HG03064 (cell line): ENCODE measurements at regions not wholly inside any gene's neighbourhood (a gene's known extent, or its start where the extent isn't known, plus 50 kb on each side); places are given as distances from the start of the nearest gene placed in this dataset.
A peak's percentile ranks its signal among the peaks of the same experiment; 100 is the strongest.

Experiments
- ATAC-seq: cut with Tn5 transposase; IDR thresholded peaks from one replicate; pipeline ENCODE4 v1.9.1; 2021; ENCODE audit warnings: low read depth; ENCODE audit not compliant: unreplicated experiment

DNA sequence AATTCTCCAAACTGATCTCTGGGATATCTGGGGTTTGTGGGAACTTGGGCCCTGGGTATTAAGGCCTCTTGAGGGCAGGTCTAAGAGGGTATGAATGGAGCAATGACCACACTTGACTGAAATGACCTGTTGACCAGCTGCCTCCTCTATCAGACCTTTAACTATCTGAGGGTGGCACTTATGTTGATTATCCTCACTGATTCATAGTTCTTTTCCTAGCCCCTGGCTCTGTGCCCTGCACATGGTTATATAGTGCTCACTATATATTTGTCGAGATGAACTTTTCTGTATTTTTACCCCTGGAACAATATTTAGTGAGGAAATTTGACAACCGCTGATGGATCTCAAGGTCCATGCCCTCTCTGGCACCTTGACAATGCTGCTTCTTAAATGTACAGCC, 305.5 kb upstream of the PLET1 start:
- ATAC-seq = no peak

DNA sequence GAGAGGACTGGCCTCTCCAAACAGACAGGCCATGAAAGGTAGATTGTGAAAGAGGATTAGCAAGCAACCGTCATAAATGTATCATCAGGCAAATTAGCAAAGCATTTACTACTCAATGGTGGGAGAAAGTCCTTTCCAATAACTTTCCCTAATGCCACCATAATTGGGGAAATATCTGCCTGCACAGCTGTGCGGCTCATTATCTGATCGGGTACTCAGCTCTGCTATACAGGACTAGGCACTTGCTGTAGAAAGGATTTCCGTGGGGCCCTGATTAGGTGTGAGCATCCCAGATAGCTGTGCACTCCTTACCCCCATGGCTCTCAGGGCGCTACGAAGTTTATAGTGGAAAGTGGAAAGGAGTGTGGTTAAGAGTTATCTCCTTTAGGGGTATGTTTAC, 309.7 kb upstream of the PLET1 start:
- ATAC-seq = no peak

DNA sequence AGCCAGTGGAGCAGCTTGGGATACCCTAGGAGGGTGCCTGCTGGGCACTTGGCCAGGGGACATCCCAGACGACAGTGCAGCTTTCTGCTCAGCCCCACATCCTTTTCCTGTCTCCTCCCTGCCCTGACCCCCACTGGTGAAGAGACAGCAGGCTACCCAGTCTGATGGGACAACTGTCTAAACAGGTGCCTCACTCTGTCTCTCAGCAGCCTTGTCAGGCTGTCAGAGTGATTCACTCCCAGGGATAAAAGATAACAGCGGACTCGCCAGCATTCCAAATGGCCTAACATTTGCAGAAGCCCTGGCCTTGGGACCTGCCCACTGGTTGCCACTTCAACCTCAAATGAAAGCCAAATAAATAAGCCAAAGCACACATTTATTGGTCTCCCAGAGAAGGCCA, 318.6 kb upstream of the PLET1 start:
- ATAC-seq = no peak

DNA sequence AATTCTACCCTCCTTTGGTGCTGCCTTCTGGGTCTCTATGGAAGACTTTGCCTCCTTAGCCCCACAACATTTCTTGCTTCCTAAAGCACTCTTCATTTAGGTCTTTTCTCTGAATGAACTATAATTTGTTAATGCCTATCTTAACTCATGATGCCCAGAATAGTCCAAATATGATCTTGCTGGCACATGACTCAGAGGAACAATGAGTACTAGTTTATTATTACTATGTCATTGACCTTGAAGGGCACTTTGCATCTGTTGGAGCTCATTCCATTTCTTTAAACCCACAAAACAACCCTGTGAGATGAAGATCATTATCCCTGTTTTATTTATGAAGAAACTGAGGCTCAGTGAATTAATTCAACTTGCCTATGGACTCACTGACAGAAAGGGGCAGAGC, 320.2 kb upstream of the PLET1 start:
- no peak for ATAC-seq

DNA sequence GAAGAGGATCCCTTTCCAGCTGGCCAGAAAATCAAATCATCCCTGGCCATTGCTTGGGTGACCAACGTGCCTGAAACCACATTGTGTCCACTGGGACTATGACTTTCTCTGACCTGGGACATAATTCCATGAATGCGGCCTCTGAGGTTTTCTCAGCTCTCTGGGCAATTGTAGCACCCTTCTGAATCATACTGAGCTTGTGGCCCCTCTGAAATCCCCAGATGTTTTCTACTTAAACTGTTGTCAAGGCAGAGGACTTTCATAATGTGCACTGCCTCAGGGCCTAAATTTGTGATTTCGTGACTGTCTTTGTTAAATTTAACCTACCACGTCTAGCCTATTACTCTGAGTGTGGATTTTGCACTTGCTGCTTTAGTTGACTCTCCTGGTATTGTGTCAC, 321.1 kb upstream of the PLET1 start:
- ATAC-seq = no peak

DNA sequence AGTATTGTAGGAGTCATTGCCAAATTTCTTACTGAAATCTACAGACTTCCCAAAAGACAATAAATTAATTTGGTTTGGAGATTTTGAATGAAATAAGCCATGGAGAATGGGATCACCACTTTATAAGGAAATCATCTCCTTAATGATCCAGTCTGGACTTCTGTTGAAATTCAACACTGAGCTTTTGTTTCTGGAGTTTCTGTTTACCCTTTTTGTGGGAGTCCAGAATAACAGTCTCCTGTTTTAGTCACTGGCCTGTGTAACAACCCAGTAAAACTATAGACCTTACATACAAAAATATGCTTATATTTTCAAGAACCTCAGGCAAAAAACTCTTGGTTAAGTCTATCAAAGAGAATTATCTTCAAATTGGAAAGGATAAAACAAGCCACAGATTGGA, 321.7 kb upstream of the PLET1 start:
- no peak for ATAC-seq

DNA sequence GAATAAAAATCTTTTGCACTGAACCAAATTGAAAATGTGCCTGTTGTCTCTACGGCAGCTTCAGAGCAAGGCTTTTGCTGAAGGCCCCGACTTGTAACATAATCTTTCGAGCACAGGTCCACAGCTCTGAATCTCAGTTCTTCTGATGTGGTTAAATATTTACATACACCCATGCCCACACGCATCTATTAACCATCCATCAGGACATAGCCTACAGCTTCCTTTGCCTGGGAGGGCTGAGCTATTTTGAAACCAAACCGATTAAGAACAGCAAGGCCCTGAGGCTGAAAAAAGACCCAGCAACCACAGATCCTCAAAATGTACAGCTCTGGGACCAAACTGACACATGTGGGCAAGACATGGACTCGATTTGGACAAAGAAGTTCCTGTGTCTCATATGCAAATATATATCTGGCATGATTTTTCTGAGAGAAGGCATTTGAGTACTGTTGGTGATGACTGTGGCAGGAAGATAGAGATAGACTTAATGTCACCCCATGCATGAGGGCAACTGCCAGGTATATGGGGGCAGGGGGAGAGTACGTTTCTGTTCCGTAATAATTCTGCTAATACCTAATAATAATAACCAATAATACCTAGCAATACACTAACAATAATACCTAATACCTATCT, 322.7 kb upstream of the PLET1 start:
- peak; percentile 88 for ATAC-seq

DNA sequence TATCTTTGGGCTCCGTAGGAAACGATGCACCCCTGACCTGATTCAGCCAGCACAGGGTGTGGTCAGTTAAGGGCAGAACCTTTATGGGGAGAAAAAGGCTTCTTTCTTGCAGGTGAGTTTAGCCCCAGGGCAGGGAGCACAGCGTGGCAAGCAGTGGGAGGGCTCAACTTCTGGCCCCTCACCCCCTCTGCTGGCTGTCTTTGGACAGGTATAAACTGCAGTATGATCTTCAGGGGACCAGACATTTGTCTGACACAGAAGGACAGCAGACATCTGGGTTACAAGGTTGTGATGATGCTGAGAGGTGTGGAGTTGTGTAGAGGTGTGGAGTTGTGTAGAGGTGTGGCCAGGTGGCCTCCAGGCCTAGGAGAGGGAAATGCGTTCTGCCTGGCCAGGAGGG, 324.0 kb upstream of the PLET1 start:
- no peak for ATAC-seq

DNA sequence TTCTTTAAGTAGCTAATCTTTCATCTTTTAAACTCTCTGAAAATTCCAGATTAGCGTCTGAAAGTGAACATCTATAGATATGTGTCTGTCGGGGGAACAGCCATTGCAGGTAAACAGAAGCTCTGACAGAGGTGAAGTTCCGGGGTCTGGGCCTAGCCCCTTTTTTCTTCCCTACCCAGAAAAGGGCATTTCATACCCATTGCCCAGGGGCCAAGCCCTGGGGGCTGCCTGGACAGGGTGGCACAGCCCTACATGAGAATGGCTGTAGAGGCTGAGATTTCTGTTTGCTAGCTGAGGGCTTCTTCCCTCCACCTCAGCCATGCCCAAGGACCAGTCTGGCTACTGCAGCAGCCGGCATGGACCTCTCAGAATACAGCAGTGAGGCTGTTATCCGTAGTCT, 327.0 kb upstream of the PLET1 start:
- ATAC-seq = no peak

DNA sequence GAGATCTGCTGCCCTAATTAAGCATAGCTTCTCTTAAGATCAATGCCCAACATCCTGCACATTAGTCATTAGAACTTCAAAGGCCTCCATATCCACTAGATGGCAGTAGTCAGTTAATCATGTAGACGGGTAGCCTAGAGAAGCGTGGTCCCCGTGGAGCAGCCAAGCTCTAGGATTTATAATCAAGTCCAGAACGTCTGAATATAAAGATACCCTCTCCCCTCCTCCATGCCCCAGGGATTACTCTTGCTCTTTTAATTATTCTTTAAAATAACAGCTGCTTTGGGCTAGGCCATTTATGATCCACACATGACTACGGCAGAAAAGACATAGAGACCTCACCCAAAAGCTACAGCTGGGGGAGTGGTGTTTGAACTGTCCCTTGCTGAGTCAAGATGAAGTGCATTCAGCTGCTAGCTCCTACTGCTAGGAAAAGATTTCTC, 327.6 kb upstream of the PLET1 start:
- ATAC-seq = no peak

DNA sequence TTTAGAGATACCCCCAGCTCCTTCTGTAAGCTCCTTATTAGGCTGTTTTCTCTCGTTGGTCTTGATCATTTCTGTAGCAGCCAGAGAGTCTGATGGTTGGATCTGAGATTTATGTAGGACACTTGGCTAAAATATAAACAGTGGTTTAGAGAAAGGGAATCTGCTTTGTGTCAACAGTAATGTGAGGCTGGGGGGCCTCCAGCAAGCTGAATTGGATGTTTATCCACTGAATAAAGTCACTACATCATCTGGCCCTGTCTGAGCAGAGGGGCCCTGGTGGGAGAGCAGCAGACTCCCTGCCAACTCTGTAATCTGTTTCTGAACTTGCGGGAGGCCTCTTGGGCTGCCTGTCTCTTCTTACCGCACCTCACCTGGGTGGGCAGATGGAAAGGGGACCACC, 328.5 kb upstream of the PLET1 start:
- ATAC-seq = no peak

DNA sequence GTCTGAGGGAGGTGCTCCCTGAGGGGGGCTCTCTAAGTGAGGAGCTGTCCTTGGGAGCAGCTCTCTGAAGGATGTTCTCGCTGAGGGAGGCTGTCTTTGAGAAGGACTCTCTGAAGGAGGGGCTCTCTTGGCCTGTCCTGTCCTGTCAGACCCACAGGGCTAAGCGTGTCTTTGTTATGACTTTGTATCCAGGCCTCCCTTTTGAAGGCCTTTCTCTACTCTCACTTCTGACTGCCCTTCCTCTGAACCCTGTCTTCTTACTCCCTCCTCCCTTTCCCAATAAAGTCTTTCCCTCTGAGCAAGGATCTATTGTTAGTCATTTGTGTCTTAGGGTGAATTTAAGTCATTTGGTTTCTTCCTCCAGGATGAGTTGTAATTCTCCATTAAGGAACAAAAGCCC, 330.1 kb upstream of the PLET1 start:
- no peak for ATAC-seq

DNA sequence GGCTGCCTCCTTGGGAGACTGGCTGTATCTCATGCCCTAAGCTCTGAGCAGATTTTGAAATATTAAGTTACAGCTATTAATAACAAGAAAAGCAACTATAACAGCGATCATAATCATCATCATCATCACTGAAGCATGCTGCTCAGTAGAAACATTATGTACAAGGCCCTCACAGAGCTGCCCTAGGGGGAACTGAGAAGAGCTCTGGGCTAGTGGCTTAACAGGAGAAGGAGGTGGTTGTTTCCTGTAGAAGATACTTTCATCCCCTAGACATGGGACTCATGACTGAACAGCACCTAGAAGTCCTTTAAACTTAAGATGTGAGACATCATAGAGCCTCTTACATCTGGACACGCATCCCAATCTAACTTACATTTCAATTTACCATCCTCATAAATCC, 332.8 kb upstream of the PLET1 start:
- no peak for ATAC-seq

DNA sequence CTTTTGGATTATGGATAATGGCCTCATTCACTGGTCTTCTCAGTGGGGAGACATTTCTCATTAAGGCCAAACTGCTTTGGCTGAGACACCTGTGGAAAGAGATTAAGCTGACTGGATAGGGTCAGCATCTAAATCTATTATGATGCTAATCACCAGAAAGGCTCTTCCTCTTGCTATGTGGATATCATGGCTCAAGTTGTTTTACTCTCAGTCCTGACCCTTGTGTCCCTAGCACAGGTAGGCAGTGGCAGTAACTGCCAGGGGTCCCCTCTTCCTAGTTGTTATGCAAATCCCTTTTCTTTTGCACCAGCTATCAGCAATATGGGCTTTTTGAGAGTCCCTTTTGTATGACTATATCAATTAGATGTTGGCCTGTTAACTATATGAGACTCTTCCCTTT, 335.7 kb upstream of the PLET1 start:
- no peak for ATAC-seq

DNA sequence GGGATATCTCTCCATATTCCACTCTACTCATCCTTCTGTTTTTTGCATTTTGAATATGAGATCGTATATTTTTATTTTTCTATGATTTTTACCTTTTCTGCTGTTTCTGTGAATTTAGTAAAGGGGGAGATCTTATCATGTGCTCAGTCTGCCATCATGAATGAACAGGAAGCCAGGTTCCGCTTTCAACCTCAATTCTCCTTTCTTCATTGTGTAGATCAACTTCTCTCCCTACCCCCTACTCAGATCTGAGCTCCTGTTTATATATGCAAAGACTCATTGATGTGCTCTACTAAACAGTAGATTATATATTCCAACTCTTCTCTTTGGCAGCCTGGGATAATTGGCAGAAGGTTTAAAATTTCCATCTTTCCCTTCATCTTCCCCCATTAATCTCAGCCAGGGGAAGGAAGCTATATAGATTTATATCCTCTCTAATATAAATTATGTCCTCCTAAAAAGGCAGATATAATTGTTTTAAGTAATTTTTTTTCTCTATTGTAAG, 336.7 kb upstream of the PLET1 start:
- ATAC-seq = no peak

DNA sequence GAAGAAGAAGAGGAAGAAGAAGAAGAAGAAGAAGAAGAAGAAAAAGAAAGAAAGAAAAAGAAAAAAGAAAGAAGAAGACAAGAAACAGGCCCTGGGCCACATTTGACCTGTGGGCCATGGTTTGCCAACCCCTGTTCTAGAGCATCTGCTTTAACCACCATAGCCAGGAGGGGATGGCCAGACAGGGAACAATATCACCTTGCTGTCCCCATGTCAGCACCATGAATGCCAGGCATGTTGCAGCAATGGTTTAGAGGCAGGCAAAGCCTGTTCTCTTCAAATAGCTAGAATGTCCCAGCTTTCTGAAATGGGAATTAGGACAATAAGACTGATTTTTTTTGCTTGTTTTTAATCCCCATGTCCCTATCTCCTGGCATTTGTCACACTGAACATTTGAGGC, 338.6 kb upstream of the PLET1 start:
- no peak for ATAC-seq

DNA sequence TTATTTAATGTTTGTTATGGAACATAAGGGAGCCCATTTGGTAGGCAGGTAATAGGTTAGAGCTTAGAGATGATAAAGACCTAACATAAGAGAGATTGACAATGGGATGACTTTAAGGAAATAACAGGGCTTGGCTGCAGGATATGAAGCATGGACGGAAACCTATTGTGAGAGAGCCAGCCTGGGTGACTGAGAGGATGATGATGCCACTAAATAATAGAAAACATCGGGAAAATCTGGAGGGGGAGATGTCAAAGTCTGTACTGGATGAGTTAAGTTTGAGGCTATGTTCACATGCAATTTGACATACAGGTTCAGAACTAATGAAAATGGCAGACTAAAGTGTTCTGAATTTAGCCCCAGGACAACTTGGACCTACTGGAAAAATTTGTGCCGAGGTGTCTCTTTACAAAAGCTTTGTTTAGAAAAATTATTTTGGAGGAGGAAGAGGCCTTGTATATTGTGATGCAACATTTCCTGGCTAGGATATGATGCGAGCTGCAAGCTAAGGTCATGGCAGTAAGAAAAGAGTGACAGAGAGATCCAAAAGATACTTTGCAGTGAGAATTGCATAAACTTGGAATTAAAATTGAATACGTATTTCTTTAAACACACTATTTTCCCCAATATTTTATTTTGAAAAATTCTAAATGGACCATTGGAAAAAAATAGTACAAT, 339.3 kb upstream of the PLET1 start:
- no peak for ATAC-seq

DNA sequence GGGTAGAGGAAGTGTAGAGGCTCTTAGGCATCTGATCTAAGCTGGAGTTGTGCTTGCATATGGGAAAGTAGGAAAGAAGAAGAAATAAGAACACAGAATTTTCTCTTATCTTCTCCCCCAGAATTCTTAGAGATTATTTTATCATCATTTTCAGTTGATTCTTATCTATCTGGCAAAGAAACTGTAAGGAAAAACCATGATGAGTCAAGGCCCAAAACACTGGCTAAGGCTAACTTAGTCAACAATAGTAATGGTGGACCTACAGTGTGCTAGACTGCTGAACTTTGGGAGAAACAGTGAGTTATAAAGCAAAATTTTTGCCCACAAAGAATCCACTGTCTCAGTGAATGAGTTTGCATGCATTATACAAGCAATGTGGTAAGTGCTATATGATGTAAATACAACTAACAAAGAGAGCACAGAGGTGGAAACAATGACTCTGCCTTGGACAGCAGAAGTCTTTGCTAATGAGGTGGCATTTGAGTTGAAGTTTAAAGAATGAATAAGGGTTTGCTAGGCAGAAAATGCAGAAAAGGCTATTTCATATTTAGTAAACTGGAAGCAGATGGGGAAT, 344.5 kb upstream of the PLET1 start:
- no peak for ATAC-seq

DNA sequence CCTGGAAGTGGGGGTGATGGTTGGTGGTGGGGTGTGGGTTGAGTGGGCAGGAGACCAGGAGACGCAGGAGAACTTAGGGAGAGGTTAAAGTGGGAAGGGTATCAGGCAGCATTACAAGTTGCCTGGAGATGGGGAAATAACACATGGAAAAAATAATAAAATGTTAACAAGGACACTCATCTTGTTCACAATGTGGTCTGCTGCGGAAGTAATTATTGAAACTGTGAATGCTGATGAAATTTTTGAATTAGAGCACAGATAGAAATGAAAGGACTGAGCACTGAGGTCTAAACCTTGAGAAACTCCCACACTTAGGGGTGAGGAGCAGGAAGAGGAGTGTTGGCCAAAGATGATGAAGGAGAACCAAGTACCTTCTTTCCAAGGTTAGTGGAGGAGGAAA, 346.0 kb upstream of the PLET1 start:
- no peak for ATAC-seq

DNA sequence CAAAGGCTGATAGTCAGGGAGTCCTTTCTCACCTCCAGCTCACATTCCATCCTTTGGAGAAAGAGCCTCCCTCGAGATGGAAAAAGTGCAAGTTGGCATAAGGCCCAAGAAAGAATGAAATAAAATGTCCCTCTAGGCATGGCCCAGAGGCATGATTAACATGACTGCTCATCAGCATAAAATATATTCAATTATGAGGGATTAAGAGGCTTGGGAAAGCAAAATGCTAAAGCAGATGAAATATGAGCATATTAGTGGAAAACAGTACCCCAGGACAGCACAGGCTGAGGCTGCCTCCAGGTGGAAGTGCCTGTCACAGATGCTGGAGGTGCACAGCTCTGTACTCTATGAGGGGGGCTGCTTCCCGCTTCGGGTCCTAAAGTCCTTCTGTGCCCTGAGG, 347.8 kb upstream of the PLET1 start:
- no peak for ATAC-seq

DNA sequence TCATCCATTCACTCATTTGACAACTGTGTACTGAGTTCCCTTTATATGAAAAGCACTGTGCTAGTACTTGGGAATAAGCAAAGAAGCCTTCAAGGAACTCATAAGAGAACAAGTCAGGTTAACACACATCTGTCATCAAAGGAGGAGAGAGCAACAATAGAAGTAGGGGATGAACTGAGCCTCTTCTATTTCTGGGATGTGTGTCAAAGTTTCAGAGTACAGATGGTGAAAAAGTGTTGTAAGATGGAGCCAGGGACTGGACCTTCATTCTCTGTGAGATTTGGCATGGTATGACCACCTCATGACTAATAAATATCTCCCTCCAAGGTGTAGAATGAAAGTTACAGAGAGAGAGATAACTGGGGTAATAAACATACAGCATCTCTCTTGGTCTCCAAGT, 349.8 kb upstream of the PLET1 start:
- no peak for ATAC-seq
